A549 (cell line): ENCODE measurements at regions not wholly inside any gene's neighbourhood (a gene's known extent, or its start where the extent isn't known, plus 50 kb on each side); places are given as distances from the start of the nearest gene placed in this dataset.
A peak's percentile ranks its signal among the peaks of the same experiment; 100 is the strongest.

ENCODE experiments used
- ATAC-seq, 2 experiments: fragments of 200-7000 bp in 1 of 2; fragments of >200 bp in 1 of 2; cut with Nextera tagmentation in 1 of 2; cut with Tn5 transposase in 1 of 2; 3 replicates each; pipeline versions ENCODE4 v1.8.0 to v1.9.1; 2018 to 2020; ENCODE audit warnings: mild to moderate bottlenecking in 1 of 2, moderate library complexity in 1 of 2
- CTCF ChIA-PET: fragments of 300-600 bp; sonication (Branson Sonifier 250); formaldehyde crosslinking; extraction: SDS; loops from one replicate; lab custom pipeline; 2021; ENCODE audit warnings: antibody characterized with exemption, inconsistent platforms; lab: Yijun Ruan, JAX
- POLR2A ChIA-PET: fragments of 350-600 bp; formaldehyde crosslinking; extraction: SDS; loops from one replicate; lab custom pipeline; 2021; ENCODE audit warnings: antibody characterized with exemption, inconsistent platforms; lab: Yijun Ruan, JAX
- DNase-seq, 2 experiments: peaks; one replicate each; pipeline versions ENCODE4 v3.0.0 to v3.0.0-alpha.2; 2011 to 2016; ENCODE audit warnings: low read depth in 1 of 2, low spot score in 1 of 2
- FAIRE-seq: peaks from 2 replicates; lab custom pipeline; 2011; peaks lifted over from hg19 to GRCh38; lab: Jason Lieb, UNC
- H3K27ac ChIP-seq, 2 experiments: fragments of >200 bp; sonication (Bioruptor Twin); formaldehyde crosslinking; 3 replicates each; pipeline ENCODE4 v1.5.1; 2016 to 2017
- H3K4me1 ChIP-seq: fragments of >200 bp; sonication (Bioruptor Twin); formaldehyde crosslinking; 3 replicates; pipeline ENCODE4 v1.6.1; 2016
- H3K4me2 ChIP-seq: fragments of >200 bp; sonication (Bioruptor Twin); formaldehyde crosslinking; 3 replicates; pipeline ENCODE4 v1.6.1; 2016
- H3K4me3 ChIP-seq: fragments of >200 bp; sonication (Bioruptor Twin); formaldehyde crosslinking; 3 replicates; pipeline ENCODE4 v1.5.1; 2016
- H3K9me3 ChIP-seq: fragments of >200 bp; sonication (Bioruptor Twin); formaldehyde crosslinking; 3 replicates; pipeline ENCODE4 v1.6.1; 2016
- BCL3 ChIP-seq: fragments of >200 bp; sonication (Bioruptor Twin); formaldehyde crosslinking; IDR thresholded peaks from 3 replicates; pipeline ENCODE4 v1.6.1; 2016
- CBX2 ChIP-seq: fragments of 200-600 bp; sonication (generic); IDR thresholded peaks from 2 replicates; pipeline ENCODE4 v1.6.1; 2016; ENCODE audit warnings: low read depth, mild to moderate bottlenecking, borderline replicate concordance
- E2F6 ChIP-seq: IDR thresholded peaks from 2 replicates; pipeline ENCODE4 v1.6.1; 2012; ENCODE audit warnings: low read depth, borderline replicate concordance
- EHMT2 ChIP-seq: fragments of 200-600 bp; sonication (generic); IDR thresholded peaks from 2 replicates; pipeline ENCODE4 v1.6.1; 2016; ENCODE audit warnings: antibody characterized with exemption, low read depth, mild to moderate bottlenecking, moderate library complexity
- ELK1 ChIP-seq: fragments of 150-350 bp; IDR thresholded peaks from 2 replicates; pipeline ENCODE4 v1.6.1; 2014; ENCODE audit warnings: low read depth, mild to moderate bottlenecking, low read length
- EP300 ChIP-seq, 2 experiments: fragments of >200 bp; sonication (Bioruptor Twin); formaldehyde crosslinking; IDR thresholded peaks; 2 replicates in 1 of 2; 3 replicates in 1 of 2; pipeline ENCODE4 v1.6.1; 2016 to 2017
- FOSB ChIP-seq: fragments of 250-450 bp; sonication (Bioruptor Pico); IDR thresholded peaks from 2 replicates; pipeline ENCODE4 v1.5.0; 2020; ENCODE audit warnings: mild to moderate bottlenecking, moderate library complexity
- FOSL2 ChIP-seq, 2 experiments: fragments of 450-650 bp in 1 of 2; fragments of >200 bp in 1 of 2; sonication (Bioruptor Twin) in 1 of 2; formaldehyde crosslinking; IDR thresholded peaks; 2 replicates each; pipeline versions ENCODE4 v1.5.0 to v1.6.1; 2016 to 2020; ENCODE audit warnings: mild to moderate bottlenecking in 1 of 2, moderate library complexity in 1 of 2
- GATA3 ChIP-seq: IDR thresholded peaks from 2 replicates; pipeline ENCODE4 v1.6.1; 2012; ENCODE audit warnings: borderline replicate concordance
- HDAC2 ChIP-seq: fragments of 200-600 bp; sonication (generic); IDR thresholded peaks from 2 replicates; pipeline ENCODE4 v1.6.1; 2016
- HOXB13 ChIP-seq: fragments of 250-450 bp; sonication (Bioruptor Pico); IDR thresholded peaks from 2 replicates; pipeline ENCODE4 v1.5.0; 2020; ENCODE audit warnings: low read depth, mild to moderate bottlenecking, moderate library complexity
- JUNB ChIP-seq: fragments of >200 bp; sonication (Bioruptor Twin); formaldehyde crosslinking; IDR thresholded peaks from 2 replicates; pipeline ENCODE4 v1.6.1; 2016
- KDM5A ChIP-seq: fragments of 200-600 bp; sonication (generic); IDR thresholded peaks from 2 replicates; pipeline ENCODE4 v1.6.1; 2016; ENCODE audit warnings: antibody characterized with exemption, mild to moderate bottlenecking
- MAFK ChIP-seq: fragments of 450-650 bp; IDR thresholded peaks from 2 replicates; pipeline ENCODE4 v1.6.1; 2014; ENCODE audit not compliant: partially characterized antibody
- MAZ ChIP-seq: fragments of 150-350 bp; IDR thresholded peaks from 2 replicates; pipeline ENCODE4 v1.6.1; 2014; ENCODE audit warnings: antibody characterized with exemption, low read depth, low read length, borderline replicate concordance
- MYC ChIP-seq: IDR thresholded peaks from 2 replicates; pipeline ENCODE4 v1.6.1; 2012; ENCODE audit warnings: mild to moderate bottlenecking, inconsistent platforms, low read length, improper control_type of control experiment, borderline replicate concordance
- NR3C1 ChIP-seq: fragments of >200 bp; sonication (Bioruptor Twin); formaldehyde crosslinking; IDR thresholded peaks from 3 replicates; pipeline ENCODE4 v1.6.1; 2017
- PBX3 ChIP-seq: IDR thresholded peaks from 2 replicates; pipeline ENCODE4 v1.6.1; 2012
- POLR2A ChIP-seq: IDR thresholded peaks from 2 replicates; pipeline ENCODE4 v1.6.1; 2012; ENCODE audit warnings: mild to moderate bottlenecking, low read length
- POLR2AphosphoS2 ChIP-seq: conservative IDR thresholded peaks from 2 replicates; pipeline ENCODE4 v1.6.1; 2012; ENCODE audit warnings: low read length, improper control_type of control experiment, inconsistent platforms
- RAD21 ChIP-seq, 2 experiments: fragments of >200 bp in 1 of 2; sonication (Bioruptor Twin) in 1 of 2; formaldehyde crosslinking in 1 of 2; IDR thresholded peaks in 1 of 2; conservative IDR thresholded peaks in 1 of 2; 2 replicates in 1 of 2; 3 replicates in 1 of 2; pipeline ENCODE4 v1.6.1; 2012 to 2018; ENCODE audit warnings: inconsistent platforms in 1 of 2
- RARB ChIP-seq: fragments of 250-450 bp; sonication (Bioruptor Pico); IDR thresholded peaks from 2 replicates; pipeline ENCODE4 v1.8.0; 2021; ENCODE audit warnings: mild to moderate bottlenecking, moderate library complexity
- RNF2 ChIP-seq: fragments of 200-600 bp; sonication (generic); IDR thresholded peaks from 2 replicates; pipeline ENCODE4 v1.6.1; 2016; ENCODE audit warnings: low read depth, mild to moderate bottlenecking, antibody characterized with exemption, moderate library complexity, borderline replicate concordance
- TFCP2L1 ChIP-seq: fragments of 250-450 bp; sonication (Bioruptor Pico); IDR thresholded peaks from 2 replicates; pipeline ENCODE4 v1.5.0; 2021; ENCODE audit warnings: mild to moderate bottlenecking
- USF2 ChIP-seq: fragments of 450-650 bp; IDR thresholded peaks from 2 replicates; pipeline ENCODE4 v1.6.1; 2014; ENCODE audit warnings: antibody characterized with exemption
- ZC3H11A ChIP-seq: fragments of 450-650 bp; IDR thresholded peaks from 2 replicates; pipeline ENCODE4 v1.6.1; 2014; ENCODE audit warnings: antibody characterized with exemption, mild to moderate bottlenecking
- ZFP36 ChIP-seq: fragments of 450-650 bp; IDR thresholded peaks from 2 replicates; pipeline ENCODE4 v1.6.1; 2014; ENCODE audit warnings: borderline replicate concordance; ENCODE audit not compliant: partially characterized antibody
- WGBS: methylation state at CpG from one replicate; pipeline ENCODE4 v1.1.6; 2017; ENCODE audit errors: missing lambda C conversion rate; 5-methylcytosine and 5-hydroxymethylcytosine counted together

GRCh38 chr7:12067156-12067831 is 143.8 kb upstream of the TMEM106B start (continued):
- TF ChIP-seq EHMT2 (no peak), FOSB (no peak), MAZ (no peak), GATA3 (no peak), JUNB (no peak), NR3C1 (no peak), RARB (CRISPR knock-in tag) (no peak), ZFP36 (peak; percentile 15), RNF2 (no peak), MYC (no peak), KDM5A (no peak), EP300 (IDR thresholded peaks at IDR 0.05) (no peak), BCL3 (no peak), CBX2 (no peak)

- H3K4me3 ChIP-seq, result no peak overlapping the region
- ATAC-seq (no peak), FAIRE-seq (no peak), DNase-seq (peak in 1 of 2 experiments; percentile 14)
- POLR2A ChIA-PET, result interaction anchor here (1.4 kb wide), 1 partner anchor 141 kb away, joined by 6 read pairs; the partner anchor contains the start of gene TMEM106B
- H3K27ac ChIP-seq, result no peak overlapping the region
- H3K4me1 ChIP-seq, result peaks cover 17% of the 10 kb centered on the region
- TF ChIP-seq ELK1 (no peak), E2F6 (no peak), POLR2A (no peak), RAD21 (conservative IDR thresholded peaks at IDR 0.05 in 1 of 2, IDR thresholded peaks at IDR 0.05 in 1 of 2) (0 out of 5 replicates have a peak, but pooled peaks of 1 of the 2 experiments have one; percentile 30), ZC3H11A (no peak), POLR2AphosphoS2 (no peak), FOSL2 (IDR thresholded peaks at IDR 0.05) (no peak), FOSL2 (CRISPR knock-in tag; IDR thresholded peaks at IDR 0.05) (no peak)
- 79% methylated on average over 1 of the region's 1 CpG for WGBS
- H3K4me2 ChIP-seq, result no peak overlapping the region
- CTCF ChIA-PET, result interaction anchor here (1.0 kb wide), 1 partner anchor 250 kb away, joined by 3 read pairs; no protein-coding TSS in a partner anchor
- H3K9me3 ChIP-seq, result peaks cover 2% of the 10 kb centered on the region; the same call in 2 of the 3 replicates
Observed at GRCh38 chr7:12069757-12070156, 141.3 kb upstream of the TMEM106B start.

GRCh38 chr7:12074889-12075288 is 136.2 kb upstream of the TMEM106B start:
- TF ChIP-seq PBX3 (no peak), HDAC2 (no peak), TFCP2L1 (CRISPR knock-in tag) (no peak), HOXB13 (CRISPR knock-in tag) (no peak), MAFK (no peak), USF2 (no peak)
- DNase-seq (no peak), FAIRE-seq (no peak), ATAC-seq (no peak)
- 67% methylated on average over 1 of the region's 1 CpG for WGBS
- Histone ChIP-seq H3K4me2 (no peak overlapping the region), H3K27ac (no peak overlapping the region), H3K9me3 (peaks cover 16% of the 10 kb centered on the region), H3K4me1 (no peaks in the 10 kb centered on the region), H3K4me3 (no peak overlapping the region)
- ChIA-PET CTCF (no interaction called here), POLR2A (no interaction called here)
